HG03565 (cell line): ENCODE measurements at regions not wholly inside any gene's neighbourhood (a gene's known extent, or its start where the extent isn't known, plus 50 kb on each side); places are given as distances from the start of the nearest gene placed in this dataset.

Source experiments
- ATAC-seq: cut with Tn5 transposase; IDR thresholded peaks from one replicate; pipeline ENCODE4 v1.9.1; 2021; ENCODE audit warnings: mild to moderate bottlenecking, moderate library complexity; ENCODE audit not compliant: unreplicated experiment

GRCh38 chr13:40136896-40137295 lies 481.4 kb downstream of the COG6 start:
- ATAC-seq = no peak

GRCh38 chr13:40137400-40137799 lies 481.9 kb downstream of the COG6 start:
- no peak for ATAC-seq

DNA sequence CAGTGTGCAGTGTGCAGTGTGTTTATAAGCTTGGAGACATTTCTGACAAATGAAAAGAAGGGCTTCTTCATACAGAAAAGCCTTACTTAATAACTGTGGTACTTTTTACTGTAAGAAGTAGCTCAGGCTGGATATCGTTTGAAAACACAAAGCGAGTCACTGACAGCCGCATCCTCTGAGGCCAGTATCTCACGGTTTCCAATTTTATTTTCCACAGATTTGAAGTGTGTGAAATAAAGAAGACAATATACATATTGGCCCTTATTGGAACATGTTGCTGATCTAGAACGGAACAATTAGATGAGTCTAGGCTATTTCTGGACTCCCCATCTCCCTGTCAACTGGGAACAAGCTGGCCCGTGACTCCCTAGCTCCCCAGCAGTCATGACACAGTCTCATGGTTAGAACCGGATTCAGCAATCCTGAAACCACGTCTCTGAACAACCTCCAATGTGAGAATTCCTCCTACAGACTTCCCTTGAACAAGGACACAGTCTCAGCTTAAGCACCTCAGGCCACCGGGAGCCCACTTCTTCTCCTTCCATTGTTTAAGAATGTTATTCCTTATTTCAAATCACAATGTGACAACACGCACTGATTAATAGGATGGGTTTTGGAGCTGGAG lies 484.5 kb downstream of the COG6 start:
- no peak for ATAC-seq

DNA sequence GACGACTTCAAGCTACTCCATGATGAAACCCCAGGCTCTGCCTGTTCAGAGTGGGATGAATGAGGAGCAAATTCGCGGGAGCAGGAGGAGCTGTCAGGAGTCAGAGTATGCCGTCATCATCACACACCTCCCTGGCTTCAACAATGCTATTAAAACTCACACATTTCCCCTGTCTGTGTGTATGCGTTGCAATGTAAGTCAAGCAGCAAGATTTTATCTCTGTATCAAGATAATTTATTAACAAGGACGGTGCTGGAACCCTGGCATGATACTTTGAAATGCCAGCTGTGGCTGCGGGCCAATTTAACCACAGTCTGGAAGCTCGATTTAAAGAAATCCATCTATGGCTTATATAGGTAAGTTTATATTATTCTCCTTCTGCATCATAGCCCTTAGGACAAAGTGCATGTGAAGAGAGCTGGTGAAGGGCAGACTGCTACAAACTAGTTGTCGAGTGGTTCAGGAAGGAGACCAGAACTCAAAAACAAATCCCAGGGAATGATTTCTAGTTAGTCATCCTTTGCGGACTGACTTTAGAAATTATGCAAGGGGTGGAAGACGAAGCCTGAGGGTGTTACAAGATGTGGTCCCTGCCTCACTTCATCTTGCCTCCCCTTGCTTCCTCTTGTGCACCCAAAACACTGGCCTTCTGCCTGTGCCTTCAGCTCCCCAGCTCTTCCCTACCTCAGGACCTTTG lies 486.5 kb downstream of the COG6 start:
- no peak for ATAC-seq

- ATAC-seq = no peak
Measured at GRCh38 chr13:40143106-40143505, 487.6 kb downstream of the COG6 start.

- ATAC-seq = no peak
Measured at GRCh38 chr13:40143559-40143958, 488.1 kb downstream of the COG6 start.

GRCh38 chr13:40145139-40145538 lies 489.7 kb downstream of the COG6 start:
- no peak for ATAC-seq

- ATAC-seq = no peak
Measured at GRCh38 chr13:40146063-40146462, 490.6 kb downstream of the COG6 start.

- ATAC-seq = no peak
Measured at GRCh38 chr13:40146611-40147117, 491.2 kb downstream of the COG6 start.

GRCh38 chr13:40148101-40148500 lies 492.6 kb downstream of the COG6 start:
- no peak for ATAC-seq

DNA sequence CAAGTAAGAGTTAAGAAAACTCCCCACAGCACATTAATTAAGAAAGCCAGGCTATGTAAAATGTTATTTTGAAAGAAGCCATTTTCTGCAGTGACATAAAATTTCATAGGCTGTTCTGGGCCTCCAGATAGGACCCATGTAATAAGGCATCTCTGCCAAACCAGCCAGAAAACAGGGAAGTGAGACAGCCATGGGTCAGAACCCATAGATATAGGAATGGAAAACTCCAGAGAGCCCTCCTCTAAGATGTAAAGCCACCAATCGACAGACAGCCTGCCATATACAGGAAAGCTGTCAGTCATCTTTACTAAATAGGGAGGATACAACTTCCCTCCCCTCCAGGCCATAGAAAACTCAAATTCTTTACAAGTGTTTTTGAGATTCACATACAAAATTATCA lies 493.3 kb downstream of the COG6 start:
- ATAC-seq = no peak

- no peak for ATAC-seq
Measured at GRCh38 chr13:40149611-40150274, 494.3 kb downstream of the COG6 start.

DNA sequence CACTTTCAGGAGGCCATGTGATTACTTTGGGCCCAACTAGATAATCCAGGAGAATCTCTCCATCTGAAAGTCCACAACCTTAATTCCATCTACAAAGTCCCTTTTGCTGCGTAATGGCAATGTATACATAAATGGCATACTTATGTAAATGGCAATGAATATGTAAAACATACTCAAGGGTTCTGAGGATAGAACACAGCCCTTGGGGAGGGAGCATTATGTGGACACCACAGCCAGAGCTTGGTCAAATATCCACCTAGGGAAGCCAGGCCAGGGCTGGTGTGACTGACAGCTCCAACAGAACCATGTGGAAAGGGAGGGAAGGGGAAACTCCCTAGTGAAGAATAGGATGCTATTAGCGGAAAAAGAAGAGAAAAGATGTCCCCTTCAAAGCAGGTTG lies 496.2 kb downstream of the COG6 start:
- ATAC-seq = no peak

DNA sequence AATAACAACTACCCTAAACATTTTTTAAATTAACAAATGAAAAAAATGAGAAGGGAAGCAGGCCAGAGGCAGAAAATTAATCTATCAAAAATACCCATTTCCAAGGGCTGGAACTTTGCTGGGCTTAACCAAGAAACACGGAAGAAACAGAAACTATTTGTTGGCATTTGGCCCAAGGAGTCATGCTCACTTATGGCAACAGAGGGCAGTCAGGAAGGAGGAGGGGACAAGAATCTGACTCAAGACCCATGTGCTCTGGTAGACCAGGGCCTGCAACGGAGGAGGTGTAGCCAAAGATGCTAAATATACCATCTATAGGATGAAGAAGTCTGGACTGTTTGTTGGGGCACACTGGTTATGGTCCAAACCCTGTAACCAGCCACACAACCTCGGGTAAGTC lies 496.7 kb downstream of the COG6 start:
- ATAC-seq = no peak

GRCh38 chr13:40152922-40153321 lies 497.5 kb downstream of the COG6 start:
- no peak for ATAC-seq

DNA sequence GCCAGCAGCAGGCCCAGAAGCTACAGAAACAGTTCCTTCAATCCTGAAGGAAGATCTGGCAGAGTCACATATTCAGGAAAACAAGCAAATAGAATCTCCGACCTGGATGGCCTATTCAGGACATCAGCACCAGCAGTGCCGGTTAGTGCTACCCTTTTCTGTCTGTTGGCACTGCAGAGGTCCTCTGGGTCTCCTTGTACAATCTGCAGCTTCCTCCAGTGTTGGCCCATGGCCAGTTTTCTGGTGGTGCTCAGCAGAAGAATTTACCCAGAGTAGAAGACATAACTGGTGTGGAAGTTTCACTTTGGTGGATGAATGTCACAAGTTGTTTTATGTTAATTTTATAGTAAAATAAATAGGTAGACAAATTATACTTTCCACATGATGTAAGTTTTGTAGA lies 498.1 kb downstream of the COG6 start:
- no peak for ATAC-seq

- no peak for ATAC-seq
Measured at GRCh38 chr13:40155201-40155600, 499.7 kb downstream of the COG6 start.

DNA sequence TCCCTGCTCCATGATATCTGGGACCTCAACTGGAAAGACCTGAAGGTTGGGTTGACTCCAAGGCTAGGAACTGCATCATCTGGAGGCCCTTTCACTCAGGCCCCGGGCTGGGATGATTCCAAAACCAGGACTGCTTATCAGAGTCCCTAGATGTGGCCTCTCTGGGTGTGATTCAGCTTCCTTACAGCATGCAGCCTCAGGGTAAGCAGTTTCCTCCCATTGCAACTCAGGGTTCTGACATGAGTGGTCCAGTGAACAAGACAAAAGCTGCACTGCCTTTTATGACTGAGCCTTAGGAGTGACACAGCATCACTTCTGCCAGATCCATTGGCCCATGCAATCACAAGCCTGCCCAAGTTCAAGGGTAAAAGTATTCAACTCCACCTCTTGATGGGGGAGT lies 502.8 kb downstream of the COG6 start:
- no peak for ATAC-seq

DNA sequence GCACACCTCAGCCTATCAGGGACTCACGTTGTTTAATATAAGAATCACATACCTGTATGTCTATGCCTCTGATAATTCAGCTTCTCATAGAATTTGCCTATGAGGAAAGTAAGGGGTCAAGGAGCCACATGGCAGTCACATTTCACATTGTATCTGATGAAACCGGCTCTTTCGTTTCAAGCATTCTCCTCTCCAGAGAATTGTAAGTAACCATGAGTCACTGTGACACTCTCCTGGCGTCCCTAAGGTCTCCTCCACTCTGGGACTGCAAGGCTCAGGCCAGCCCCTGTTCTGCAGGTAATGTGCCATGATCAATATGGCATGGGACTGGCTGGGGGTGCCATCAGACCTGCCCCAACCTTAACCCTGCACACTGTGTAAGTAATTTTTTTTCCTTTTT lies 503.3 kb downstream of the COG6 start:
- no peak for ATAC-seq

- ATAC-seq = no peak
Measured at GRCh38 chr13:40159736-40160135, 504.3 kb downstream of the COG6 start.

- no peak for ATAC-seq
Measured at GRCh38 chr13:40160618-40161350, 505.3 kb downstream of the COG6 start.
